AG09319 (cell line): ENCODE measurements at regions not wholly inside any gene's neighbourhood (a gene's known extent, or its start where the extent isn't known, plus 50 kb on each side); places are given as distances from the start of the nearest gene placed in this dataset.

Source experiments
- DNase-seq: peaks from one replicate; pipeline ENCODE4 v3.0.0-alpha.2; 2010; ENCODE audit warnings: low read depth; ENCODE audit errors: extremely low read depth
- TF ChIP-seq, protein P1 (sequence below): IDR thresholded peaks from 2 replicates; pipeline ENCODE4 v1.5.1; 2011; ENCODE audit warnings: low read depth, mild to moderate bottlenecking, inconsistent platforms, low read length, moderate library complexity

DNA sequence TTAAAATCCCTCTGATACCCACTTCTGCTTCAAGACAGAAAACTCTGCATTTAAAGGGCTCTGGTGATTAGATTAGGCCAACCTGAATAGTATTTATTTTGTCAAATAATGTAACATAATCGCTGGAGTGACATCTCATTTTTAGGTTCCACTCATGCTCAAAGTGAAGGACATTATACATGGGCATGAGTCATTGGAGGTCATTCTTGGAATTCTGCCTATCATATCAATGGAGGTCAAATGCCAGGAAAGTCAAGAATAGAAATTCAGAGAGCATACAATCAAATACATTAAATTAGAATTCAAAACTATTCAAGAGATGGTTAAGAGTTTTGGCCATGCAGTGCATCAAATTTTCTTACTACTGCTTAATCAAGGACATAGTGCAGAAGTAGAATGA, 50.8 kb upstream of the PRSS1 start:
- TF ChIP-seq, protein P1, sequence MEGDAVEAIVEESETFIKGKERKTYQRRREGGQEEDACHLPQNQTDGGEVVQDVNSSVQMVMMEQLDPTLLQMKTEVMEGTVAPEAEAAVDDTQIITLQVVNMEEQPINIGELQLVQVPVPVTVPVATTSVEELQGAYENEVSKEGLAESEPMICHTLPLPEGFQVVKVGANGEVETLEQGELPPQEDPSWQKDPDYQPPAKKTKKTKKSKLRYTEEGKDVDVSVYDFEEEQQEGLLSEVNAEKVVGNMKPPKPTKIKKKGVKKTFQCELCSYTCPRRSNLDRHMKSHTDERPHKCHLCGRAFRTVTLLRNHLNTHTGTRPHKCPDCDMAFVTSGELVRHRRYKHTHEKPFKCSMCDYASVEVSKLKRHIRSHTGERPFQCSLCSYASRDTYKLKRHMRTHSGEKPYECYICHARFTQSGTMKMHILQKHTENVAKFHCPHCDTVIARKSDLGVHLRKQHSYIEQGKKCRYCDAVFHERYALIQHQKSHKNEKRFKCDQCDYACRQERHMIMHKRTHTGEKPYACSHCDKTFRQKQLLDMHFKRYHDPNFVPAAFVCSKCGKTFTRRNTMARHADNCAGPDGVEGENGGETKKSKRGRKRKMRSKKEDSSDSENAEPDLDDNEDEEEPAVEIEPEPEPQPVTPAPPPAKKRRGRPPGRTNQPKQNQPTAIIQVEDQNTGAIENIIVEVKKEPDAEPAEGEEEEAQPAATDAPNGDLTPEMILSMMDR: no peak
- DNase-seq: no peak

DNA sequence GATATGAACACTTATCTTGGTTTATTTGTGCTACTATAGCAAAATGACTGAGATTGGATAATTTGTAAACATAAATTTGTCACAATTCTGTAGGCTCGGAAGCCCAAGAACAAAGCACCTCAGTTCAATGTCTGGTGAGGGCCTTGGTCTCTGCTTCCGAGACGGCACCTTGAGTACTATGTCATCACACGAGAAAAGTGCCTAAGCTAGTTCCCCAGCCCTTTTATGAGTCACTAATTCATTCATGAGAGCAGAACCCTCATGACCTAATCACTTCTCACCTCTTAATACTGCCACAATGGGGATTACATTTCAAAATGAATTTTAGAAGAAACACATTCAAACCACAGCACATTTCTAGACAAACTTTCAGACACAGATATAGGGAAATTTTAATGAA, 52.0 kb upstream of the PRSS1 start:
- no peak for DNase-seq
- TF ChIP-seq, protein P1: no peak

- TF ChIP-seq, protein P1: no peak
- no peak for DNase-seq
These were observed 52.7 kb upstream of the PRSS1 start for GRCh38 chr7:142696456-142697179.

DNA sequence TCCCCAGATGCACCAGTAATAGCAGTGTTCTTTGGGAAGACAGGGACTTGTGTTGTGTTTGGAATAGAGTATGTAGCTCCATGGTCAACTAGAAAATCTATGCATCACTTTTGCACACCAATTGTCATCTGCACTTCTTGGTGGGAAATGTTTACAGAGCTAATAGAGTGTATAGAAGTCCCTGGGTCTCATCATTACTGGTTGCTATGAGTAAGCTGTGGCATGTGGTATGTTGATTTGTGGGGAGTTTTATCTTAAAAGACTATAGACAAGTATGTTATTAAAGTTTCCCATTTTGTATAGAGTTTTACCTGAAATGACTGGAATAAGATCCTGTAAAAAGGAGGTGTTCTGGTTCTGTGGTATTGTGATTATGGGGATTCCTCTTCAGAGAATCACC, 55.4 kb upstream of the PRSS1 start:
- TF ChIP-seq, protein P1: no peak
- no peak for DNase-seq

- DNase-seq: no peak
- TF ChIP-seq, protein P1: no peak
These were observed 58.6 kb upstream of the PRSS1 start for GRCh38 chr7:142690554-142691182.

GRCh38 chr7:142689439-142690120, 59.7 kb upstream of the PRSS1 start:
- no peak for DNase-seq
- TF ChIP-seq, protein P1: no peak; the same call in none of the 2 replicates

DNA sequence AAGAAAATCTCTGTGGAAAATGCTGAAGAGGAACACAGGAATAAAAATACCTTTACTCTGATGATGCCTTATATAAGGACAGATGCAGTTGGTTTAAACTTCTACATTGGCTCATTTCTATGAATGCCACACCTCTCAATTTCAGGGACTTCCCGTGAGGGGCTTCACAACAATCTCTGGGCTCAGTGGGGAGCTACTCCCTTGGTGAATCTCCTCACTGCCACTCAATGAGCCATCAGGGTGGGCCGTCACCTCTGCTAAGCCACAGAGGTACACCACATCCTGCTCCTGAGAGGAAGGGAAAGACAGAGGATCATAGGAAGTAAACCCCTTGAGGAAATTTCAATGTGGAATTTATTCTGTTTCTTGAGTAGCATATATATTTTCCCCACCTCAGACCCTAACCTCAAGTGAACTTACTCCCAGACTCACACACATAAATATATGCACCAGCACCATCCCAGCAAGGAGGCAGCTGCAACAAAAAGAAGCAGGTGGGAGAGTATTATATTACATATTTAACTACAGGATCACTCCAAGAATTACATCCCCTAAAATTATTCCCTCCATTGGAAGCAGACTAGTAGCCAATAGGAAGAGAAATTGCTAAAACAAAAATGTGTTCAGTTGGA, 63.3 kb upstream of the PRSS1 start:
- TF ChIP-seq, protein P1: no peak

More for the DNA sequence above, 63.3 kb upstream of the PRSS1 start:
- no peak for DNase-seq
